Epidermal melanocyte (primary cell): ENCODE measurements at regions not wholly inside any gene's neighbourhood (a gene's known extent, or its start where the extent isn't known, plus 50 kb on each side); places are given as distances from the start of the nearest gene placed in this dataset.
"Not testable (repeated sequence)": the region's sequence is repeated elsewhere in the genome, so short reads cannot be mapped to it uniquely, and the experiment has no call there.

ENCODE experiments used
- DNase-seq: peaks from one replicate; pipeline ENCODE4 v3.0.0; 2011; ENCODE audit warnings: low spot score; ENCODE audit not compliant: insufficient read length

- DNase-seq, result no peak
Measured at GRCh38 chr18:51448949-51449348, 251.5 kb upstream of the MEX3C start.

DNA sequence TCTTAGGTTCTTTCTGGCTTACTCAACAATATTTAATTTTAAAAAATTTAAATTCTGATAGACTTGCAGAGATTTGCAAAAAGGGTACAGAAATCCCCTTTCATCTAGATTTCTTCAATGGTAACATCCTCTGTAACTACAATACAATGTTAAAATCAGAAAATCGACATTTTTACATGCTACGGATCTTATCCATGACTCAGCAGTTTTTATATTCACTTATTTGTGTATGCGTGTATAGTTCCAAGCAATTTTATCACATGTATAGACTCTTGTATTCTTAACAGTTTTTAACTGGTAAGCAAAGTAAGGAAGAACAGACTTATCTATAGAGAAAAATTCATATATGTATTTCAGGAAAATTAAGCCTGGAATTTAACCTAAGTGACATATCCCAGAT is 256.1 kb upstream of the MEX3C start:
- DNase-seq, result no peak

GRCh38 chr18:51458861-51459260 is 261.4 kb upstream of the MEX3C start:
- no peak for DNase-seq

DNA sequence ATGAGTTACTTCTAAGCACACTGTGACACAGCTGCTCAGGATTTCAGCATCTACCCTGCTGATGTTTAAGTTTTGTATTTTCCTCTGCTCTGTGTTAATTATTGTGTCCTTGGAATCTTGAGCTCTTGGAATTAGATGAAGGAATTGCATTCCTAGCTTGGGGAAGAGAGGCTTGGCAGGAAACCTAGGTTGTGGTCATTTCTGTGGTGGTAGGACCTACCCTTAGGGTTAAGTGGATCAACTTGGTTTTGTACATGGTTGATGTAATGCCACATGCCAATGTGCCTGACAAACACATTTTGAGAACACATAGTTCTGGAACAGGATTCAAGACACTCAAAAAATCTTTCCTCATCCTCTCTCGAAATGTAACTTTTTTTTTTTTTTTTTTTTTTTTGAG is 264.5 kb upstream of the MEX3C start:
- DNase-seq, result no peak

- DNase-seq, result no peak
Measured at GRCh38 chr18:51463483-51464136, 266.1 kb upstream of the MEX3C start.

- DNase-seq, result no peak
Measured at GRCh38 chr18:51478908-51479307, 281.4 kb upstream of the MEX3C start.

GRCh38 chr18:51479736-51480135 is 282.3 kb upstream of the MEX3C start:
- DNase-seq, result no peak

- DNase-seq, result no peak
Measured at GRCh38 chr18:51480407-51481261, 283.2 kb upstream of the MEX3C start.

DNA sequence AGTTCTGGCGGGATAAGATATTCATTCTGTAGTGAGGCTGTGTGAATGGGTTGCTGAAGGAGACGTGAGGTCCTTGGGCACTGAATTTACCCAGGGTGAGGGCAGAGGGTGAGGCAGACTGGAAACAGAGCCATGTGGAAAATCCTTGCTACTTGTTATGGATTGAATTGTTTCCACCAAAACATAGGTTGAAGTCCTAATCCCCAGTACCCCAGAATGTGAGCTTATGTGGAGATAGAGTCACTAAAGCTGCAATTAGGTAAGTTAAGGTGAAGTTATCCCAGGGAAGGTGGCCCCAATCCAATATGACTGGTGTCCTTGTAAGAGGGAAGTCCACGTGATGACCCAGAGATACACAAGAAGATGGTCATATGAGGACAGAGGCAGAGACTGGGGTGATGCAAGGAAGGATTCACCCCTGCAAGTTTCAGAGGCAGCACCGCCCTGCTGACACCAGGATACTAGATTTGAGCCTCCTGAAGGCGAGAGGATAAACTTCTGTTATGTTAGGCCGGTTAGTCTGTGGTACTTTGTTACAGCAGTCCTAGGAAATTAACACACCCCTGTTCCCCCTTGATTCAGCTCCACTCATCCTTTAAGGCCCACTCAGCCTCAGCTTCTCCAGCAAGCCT is 289.4 kb upstream of the MEX3C start:
- no peak for DNase-seq

- DNase-seq, result no peak
Measured at GRCh38 chr18:51490417-51490816, 292.9 kb upstream of the MEX3C start.

DNA sequence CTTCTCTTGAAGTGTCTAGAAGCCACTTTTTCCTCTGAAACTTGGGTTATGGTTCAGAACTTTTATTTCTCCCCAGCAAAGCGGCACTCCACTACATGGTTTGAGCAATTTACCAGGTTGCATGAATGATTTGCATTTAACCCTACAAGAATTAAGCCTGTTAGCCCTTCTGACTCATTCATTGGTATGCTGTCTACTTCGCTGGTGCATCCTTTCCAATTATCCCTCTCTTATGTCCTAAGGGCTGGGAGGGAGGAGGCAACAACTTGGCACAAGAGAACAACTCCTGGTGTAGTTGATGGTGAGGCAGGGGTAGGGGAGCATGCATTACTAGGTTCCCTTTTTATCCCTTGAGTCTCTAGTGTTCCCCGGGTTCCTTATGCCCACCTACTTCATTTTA is 293.4 kb upstream of the MEX3C start:
- DNase-seq, result no peak

GRCh38 chr18:51491678-51492372 is 294.3 kb upstream of the MEX3C start:
- no peak for DNase-seq

- no peak for DNase-seq
Measured at GRCh38 chr18:51498085-51498855, 300.8 kb upstream of the MEX3C start.

- no peak for DNase-seq
Measured at GRCh38 chr18:51503351-51503750, 305.9 kb upstream of the MEX3C start.

- no peak for DNase-seq
Measured at GRCh38 chr18:51506811-51507210, 309.3 kb upstream of the MEX3C start.

DNA sequence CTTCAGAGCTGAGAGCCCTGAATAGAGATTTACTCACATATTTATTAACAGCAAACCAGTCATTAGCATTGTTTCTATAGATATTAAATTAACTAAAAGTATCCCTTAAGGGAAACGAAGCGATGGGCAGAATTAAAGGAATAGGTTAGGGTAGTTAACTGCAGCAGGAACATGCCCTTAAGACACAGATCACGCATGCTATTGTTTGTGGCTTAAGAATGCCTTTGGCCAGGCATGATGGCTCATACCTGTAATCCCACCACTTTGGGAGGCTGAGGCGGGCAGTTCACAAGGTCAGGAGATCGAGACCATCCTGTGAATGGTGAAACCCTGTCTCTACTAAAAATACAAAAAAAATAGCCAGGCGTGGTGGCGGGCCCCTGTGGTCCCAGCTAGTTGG is 310.9 kb upstream of the MEX3C start:
- not testable (repeated sequence) for DNase-seq

DNA sequence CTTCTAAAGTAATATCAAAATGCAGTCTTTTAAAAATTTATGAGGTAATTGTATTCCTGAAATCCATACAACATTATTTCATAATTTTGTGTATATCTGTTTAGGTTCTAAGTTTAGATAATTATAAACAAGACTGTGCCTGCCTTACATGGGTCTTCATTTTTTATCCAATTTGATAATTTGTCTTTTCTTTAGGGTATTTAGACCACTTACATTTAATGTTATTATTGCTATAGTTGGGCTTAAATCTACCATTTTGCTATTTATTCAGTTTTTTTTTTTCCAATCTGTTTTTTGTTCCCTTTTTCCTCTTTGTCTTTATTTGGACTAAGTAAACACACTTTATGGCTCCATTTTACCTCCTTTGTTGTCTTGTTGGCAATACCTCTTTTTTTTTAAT is 312.5 kb upstream of the MEX3C start:
- DNase-seq, result no peak

GRCh38 chr18:51513517-51513916 is 316.0 kb upstream of the MEX3C start:
- no peak for DNase-seq

DNA sequence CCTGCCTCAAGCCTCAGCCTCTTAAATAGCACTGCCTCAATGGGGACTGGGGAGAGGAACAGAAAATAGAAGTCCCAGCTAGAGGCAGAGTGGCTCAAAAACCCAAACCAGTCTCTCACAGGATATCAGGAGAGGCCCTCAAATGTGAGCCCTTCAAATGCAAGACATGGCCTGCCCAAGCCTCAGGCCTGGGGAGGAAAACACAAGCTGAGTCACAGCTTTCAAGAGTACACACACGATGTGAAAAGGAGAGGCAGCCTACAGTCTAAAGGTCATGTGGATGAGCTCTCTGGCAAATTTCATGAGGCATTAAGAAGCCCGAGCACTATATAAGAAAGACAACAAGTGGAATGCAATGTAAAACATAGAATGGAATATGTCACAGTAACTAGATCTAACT is 316.6 kb upstream of the MEX3C start:
- DNase-seq, result no peak

DNA sequence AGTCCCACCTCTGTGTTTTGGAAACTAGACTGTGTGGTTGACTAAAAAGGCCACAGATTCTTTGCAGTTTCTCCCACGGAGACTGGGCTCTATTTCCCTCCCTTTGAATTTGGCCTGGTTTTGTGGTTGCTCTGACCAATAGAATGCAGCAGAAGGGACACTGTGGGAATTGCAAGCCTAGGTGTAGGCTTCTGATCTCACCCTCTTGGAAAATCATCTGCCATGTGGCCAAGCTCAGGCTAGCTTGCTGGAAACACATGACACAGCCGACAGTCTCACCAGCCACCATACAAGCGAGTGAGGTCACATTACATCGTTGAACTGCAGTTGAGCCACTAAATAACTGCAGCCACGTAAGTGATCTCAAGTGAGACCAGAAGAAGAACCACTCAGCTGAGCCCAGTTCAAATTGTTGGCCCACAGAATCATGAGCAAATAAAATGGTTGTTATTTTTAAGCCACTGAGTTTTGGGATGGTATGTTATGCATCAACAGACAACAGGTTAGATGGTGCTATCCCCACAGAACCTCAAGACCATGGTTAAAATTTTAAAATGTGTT is 319.1 kb upstream of the MEX3C start:
- no peak for DNase-seq

DNA sequence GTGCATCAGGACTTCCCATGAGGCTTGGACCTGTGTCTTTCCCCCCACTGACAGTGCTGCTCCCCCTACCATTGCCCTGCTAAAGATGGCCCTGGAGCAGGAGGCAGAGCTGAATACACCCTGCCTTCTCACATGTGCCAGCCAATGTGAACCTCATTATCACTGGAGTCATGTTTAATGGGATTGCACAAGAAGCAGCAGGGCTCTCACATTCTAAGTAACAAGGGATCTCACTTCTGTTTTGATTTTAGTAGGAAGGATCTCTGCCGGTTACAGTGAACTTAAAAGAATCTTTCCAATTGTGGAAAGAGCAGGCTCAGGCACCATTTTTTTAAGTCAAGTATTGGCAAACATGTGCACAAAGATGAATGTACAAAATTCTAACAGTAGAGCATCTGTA is 322.1 kb upstream of the MEX3C start:
- DNase-seq, result no peak
